HUES6 (cell line): ENCODE measurements at regions not wholly inside any gene's neighbourhood (a gene's known extent, or its start where the extent isn't known, plus 50 kb on each side); places are given as distances from the start of the nearest gene placed in this dataset.
"Not testable (repeated sequence)": the region's sequence is repeated elsewhere in the genome, so short reads cannot be mapped to it uniquely, and the experiment has no call there.

Experiments
- H3K27ac ChIP-seq: 2 replicates; pipeline ENCODE4 v1.7.0; 2013; ENCODE audit warnings: low read depth, mild to moderate bottlenecking, low read length, inconsistent platforms
- H3K27me3 ChIP-seq: 2 replicates; pipeline ENCODE4 v1.6.1; 2013; ENCODE audit warnings: low read length; ENCODE audit not compliant: control insufficient read depth, insufficient read depth
- H3K36me3 ChIP-seq: 2 replicates; pipeline ENCODE4 v1.6.1; 2013; ENCODE audit warnings: low read length; ENCODE audit not compliant: control insufficient read depth, insufficient read depth
- H3K4me1 ChIP-seq: 2 replicates; pipeline ENCODE4 v1.6.1; 2013; ENCODE audit warnings: low read length; ENCODE audit not compliant: control insufficient read depth, insufficient read depth
- H3K4me3 ChIP-seq: 2 replicates; pipeline ENCODE4 v1.5.1; 2013; ENCODE audit warnings: low read depth, low read length
- H3K9ac ChIP-seq: one replicate; pipeline ENCODE4 v1.6.1; 2013; ENCODE audit warnings: mild to moderate bottlenecking, low read length
- H3K9me3 ChIP-seq: 2 replicates; pipeline ENCODE4 v1.6.1; 2013; ENCODE audit warnings: low read depth, low read length; ENCODE audit not compliant: control insufficient read depth, insufficient read depth

DNA sequence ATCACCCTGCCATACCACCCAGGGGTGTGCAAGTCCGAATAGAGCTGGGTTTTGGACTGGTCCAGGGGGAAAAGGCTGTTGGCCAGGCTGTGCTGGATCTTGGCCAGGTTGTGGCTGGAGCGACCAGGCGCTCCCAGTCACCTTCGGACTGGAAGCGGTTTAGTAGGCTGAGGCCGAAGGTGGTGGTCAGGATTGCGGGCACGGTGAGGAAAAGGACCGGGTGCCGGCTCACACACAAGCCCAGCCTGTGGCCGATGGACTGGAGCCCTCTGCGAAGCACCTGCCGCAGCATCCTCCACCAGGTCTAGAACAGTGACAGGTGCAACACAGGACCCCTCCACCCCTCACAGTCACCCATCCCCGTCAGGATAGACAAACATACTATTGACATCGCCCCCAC lies 590.6 kb upstream of the PTCHD4 start:
- H3K4me3 ChIP-seq: no peak overlapping the region
- H3K4me1 ChIP-seq: no peaks in the 10 kb centered on the region
- no peaks in the 10 kb centered on the region for H3K36me3 ChIP-seq
- no peaks in the 10 kb centered on the region for H3K27me3 ChIP-seq
- H3K27ac ChIP-seq: no peak overlapping the region
- no peaks in the 10 kb centered on the region for H3K9me3 ChIP-seq
- H3K9ac ChIP-seq: no peak overlapping the region

- Histone ChIP-seq H3K4me3 (no peak overlapping the region), H3K36me3 (no peaks in the 10 kb centered on the region), H3K4me1 (no peaks in the 10 kb centered on the region), H3K27me3 (no peaks in the 10 kb centered on the region), H3K9me3 (0 out of 2 replicates have a peak, but pooled peaks cover 3% of the 10 kb centered on the region), H3K27ac (no peak overlapping the region), H3K9ac (no peak overlapping the region)
These were observed 584.9 kb upstream of the PTCHD4 start for GRCh38 chr6:48695872-48696271.

GRCh38 chr6:48691420-48691819 lies 580.4 kb upstream of the PTCHD4 start:
- no peaks in the 10 kb centered on the region for H3K4me1 ChIP-seq
- no peaks in the 10 kb centered on the region for H3K27me3 ChIP-seq
- no peak overlapping the region for H3K9ac ChIP-seq
- no peaks in the 10 kb centered on the region for H3K36me3 ChIP-seq
- H3K27ac ChIP-seq: no peak overlapping the region
- H3K4me3 ChIP-seq: no peak overlapping the region
- peaks cover 11% of the 10 kb centered on the region; the same call in 1 of the 2 replicates for H3K9me3 ChIP-seq

DNA sequence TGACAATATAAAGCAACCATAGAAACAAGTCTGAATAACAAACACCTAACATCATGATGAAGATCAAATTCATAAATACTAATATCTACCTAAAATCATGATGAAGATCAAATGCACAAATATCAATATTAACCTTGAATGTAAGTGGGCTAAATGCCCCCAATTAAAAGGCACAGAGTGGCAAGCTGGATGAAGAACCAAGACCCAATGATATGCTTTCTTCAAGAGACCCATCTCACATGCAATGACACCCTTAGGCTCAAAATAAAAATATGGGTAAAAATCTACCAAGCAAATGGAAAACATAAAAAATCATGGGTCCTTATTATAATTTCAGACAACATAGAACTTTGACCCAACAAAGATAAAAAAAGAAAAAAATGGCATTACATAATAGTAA lies 578.5 kb upstream of the PTCHD4 start:
- no peaks in the 10 kb centered on the region for H3K4me1 ChIP-seq
- H3K36me3 ChIP-seq: no peaks in the 10 kb centered on the region

GRCh38 chr6:48678390-48678789 lies 567.4 kb upstream of the PTCHD4 start:
- H3K4me1 ChIP-seq: no peaks in the 10 kb centered on the region
- no peak overlapping the region for H3K4me3 ChIP-seq
- H3K9me3 ChIP-seq: no peaks in the 10 kb centered on the region
- H3K36me3 ChIP-seq: no peaks in the 10 kb centered on the region
- H3K9ac ChIP-seq: no peak overlapping the region
- H3K27ac ChIP-seq: no peak overlapping the region
- H3K27me3 ChIP-seq: no peaks in the 10 kb centered on the region

More for the DNA sequence above, 578.5 kb upstream of the PTCHD4 start:
- Histone ChIP-seq H3K4me3 (no peak overlapping the region), H3K9me3 (peaks cover 12% of the 10 kb centered on the region; the same call in 1 of the 2 replicates), H3K27me3 (no peaks in the 10 kb centered on the region), H3K9ac (no peak overlapping the region), H3K27ac (no peak overlapping the region)

DNA sequence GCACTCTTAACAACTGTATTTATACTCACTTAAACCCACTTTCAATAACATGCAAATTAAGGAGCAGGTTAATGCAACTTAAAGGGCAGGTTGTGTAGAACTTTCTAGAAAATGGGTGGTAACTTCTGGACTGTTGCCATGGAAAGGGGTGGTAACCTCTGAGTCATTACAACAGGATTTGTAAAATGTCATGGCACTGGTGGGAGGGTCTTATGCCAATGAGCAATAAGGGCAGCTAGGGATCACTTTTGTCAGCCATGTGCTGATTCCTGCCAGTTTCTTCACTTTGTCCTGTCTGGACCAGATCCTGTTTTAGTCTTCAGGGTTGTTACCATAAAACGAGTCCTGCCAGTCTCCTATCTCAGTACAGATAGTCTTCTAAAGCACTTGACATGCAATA lies 560.5 kb upstream of the PTCHD4 start:
- H3K27ac ChIP-seq: no peak overlapping the region
- no peak overlapping the region for H3K4me3 ChIP-seq
- H3K4me1 ChIP-seq: no peaks in the 10 kb centered on the region
- no peak overlapping the region for H3K9ac ChIP-seq
- no peaks in the 10 kb centered on the region for H3K27me3 ChIP-seq
- no peaks in the 10 kb centered on the region; the same call in 1 of the 2 replicates for H3K9me3 ChIP-seq
- no peaks in the 10 kb centered on the region for H3K36me3 ChIP-seq

DNA sequence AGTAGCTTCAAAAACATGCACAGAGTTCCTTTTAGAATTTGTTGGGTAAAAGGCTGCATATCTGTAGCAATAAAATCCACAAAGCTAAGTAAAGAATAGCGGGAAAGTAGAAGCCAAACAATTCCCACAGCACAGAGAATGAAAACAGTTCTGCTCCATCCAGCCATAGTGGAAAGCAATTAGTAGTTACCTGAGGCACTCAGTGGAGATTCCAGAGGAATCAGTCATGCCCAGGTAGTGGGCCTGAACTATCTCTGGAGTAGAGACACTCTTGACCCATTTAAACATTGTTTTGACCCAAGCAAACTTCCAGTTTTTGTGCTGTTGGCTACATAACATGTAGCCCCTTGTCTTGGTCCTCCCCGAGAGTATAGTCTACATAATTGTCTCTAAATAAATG lies 559.5 kb upstream of the PTCHD4 start:
- H3K9me3 ChIP-seq: no peaks in the 10 kb centered on the region; the same call in 1 of the 2 replicates
- no peak overlapping the region for H3K9ac ChIP-seq
- H3K27ac ChIP-seq: no peak overlapping the region
- H3K27me3 ChIP-seq: no peaks in the 10 kb centered on the region
- H3K4me3 ChIP-seq: no peak overlapping the region
- H3K36me3 ChIP-seq: no peaks in the 10 kb centered on the region
- no peaks in the 10 kb centered on the region for H3K4me1 ChIP-seq

DNA sequence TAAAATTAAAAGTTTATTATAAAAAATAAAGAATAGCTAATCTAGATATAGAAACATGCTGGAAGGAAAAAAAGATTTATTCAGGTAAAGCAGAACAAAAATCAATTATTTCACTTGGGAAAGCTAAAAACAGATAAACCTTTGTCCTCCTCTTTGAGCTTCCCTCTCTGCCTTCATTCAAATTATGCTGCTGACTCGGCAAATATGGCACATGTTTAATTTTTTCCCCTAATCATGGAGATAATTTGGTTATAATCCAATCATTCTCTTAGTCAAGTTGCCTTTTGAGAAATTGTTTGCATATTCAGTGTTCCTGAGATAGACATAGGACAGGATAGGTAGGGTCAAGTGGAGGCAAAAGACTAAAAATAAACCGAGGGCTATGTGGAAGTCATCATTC lies 556.8 kb upstream of the PTCHD4 start:
- Histone ChIP-seq H3K4me3 (no peak overlapping the region), H3K9ac (no peak overlapping the region), H3K27ac (no peak overlapping the region), H3K9me3 (no peaks in the 10 kb centered on the region; the same call in 1 of the 2 replicates), H3K27me3 (no peaks in the 10 kb centered on the region), H3K36me3 (no peaks in the 10 kb centered on the region), H3K4me1 (no peaks in the 10 kb centered on the region)

GRCh38 chr6:48664826-48665225 lies 553.8 kb upstream of the PTCHD4 start:
- Histone ChIP-seq H3K4me1 (no peaks in the 10 kb centered on the region), H3K9ac (no peak overlapping the region), H3K27ac (no peak overlapping the region), H3K36me3 (no peaks in the 10 kb centered on the region), H3K9me3 (no peaks in the 10 kb centered on the region), H3K4me3 (no peak overlapping the region), H3K27me3 (no peaks in the 10 kb centered on the region)

DNA sequence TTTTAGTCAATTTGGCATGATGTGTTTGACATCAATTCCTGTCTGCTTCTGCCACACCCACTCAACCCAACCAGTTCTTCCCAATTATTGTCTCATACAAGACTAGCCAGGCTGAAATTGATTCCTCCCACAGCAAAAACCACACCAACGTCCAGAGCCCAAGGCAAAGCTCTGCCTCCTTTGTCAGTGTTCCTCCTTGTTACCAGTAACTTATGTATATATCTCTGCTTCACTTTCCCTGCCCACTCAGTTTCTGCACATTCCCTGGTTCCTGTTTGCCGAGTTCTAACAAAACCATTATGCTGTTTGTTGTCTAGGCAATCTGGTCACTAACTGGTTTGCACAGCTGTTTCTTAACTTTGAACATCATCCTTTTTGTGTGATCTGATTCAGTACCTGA lies 547.9 kb upstream of the PTCHD4 start:
- Histone ChIP-seq H3K4me3 (no peak overlapping the region), H3K36me3 (no peaks in the 10 kb centered on the region), H3K9ac (no peak overlapping the region)

GRCh38 chr6:48641544-48641943 lies 530.5 kb upstream of the PTCHD4 start:
- Histone ChIP-seq H3K36me3 (no peaks in the 10 kb centered on the region), H3K27me3 (no peaks in the 10 kb centered on the region), H3K9ac (no peak overlapping the region), H3K4me3 (no peak overlapping the region), H3K27ac (no peak overlapping the region), H3K9me3 (peaks cover 15% of the 10 kb centered on the region; the same call in 1 of the 2 replicates), H3K4me1 (no peaks in the 10 kb centered on the region)

More for the DNA sequence above, 547.9 kb upstream of the PTCHD4 start:
- H3K27me3 ChIP-seq: no peaks in the 10 kb centered on the region
- H3K4me1 ChIP-seq: no peaks in the 10 kb centered on the region
- no peaks in the 10 kb centered on the region for H3K9me3 ChIP-seq
- H3K27ac ChIP-seq: no peak overlapping the region

DNA sequence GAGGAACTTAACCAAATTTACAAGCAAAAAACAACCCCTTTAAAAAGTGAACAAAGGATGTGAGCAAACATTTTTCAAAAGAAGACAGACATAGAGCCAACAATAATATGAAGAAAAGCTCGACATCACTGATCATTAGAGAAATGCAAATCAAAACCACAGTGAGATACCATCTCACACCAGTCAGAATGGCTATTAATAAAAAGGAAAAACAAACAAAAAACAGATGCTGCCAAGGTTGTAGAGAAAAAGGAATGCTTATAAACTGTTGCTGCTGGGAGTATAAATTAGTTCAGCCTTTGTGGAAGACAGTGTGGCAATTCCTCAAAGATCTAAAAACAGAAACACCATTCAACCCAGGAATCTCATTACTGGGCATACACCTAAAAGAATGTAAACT lies 527.8 kb upstream of the PTCHD4 start:
- H3K36me3 ChIP-seq, H3K4me3 ChIP-seq, H3K27me3 ChIP-seq, H3K27ac ChIP-seq, H3K9ac ChIP-seq, H3K4me1 ChIP-seq: not testable (repeated sequence)
- peaks cover 14% of the 10 kb centered on the region; the same call in 1 of the 2 replicates for H3K9me3 ChIP-seq
